Pancreas (tissue), 10 donors: ENCODE measurements at regions not wholly inside any gene's neighbourhood (a gene's known extent, or its start where the extent isn't known, plus 50 kb on each side); places are given as distances from the start of the nearest gene placed in this dataset.

Source experiments
- ATAC-seq, 4 donors: fragments of 200-7000 bp; cut with Tn5 transposase; one replicate each; pipeline versions ENCODE4 v1.8.0 to v1.9.1; 2020; ENCODE audit warnings: mild to moderate bottlenecking in 4 of 4, moderate library complexity in 4 of 4
- DNase-seq, 6 donors: peaks; one replicate each; pipeline ENCODE4 v3.0.0-alpha.2; 2020
- FAIRE-seq: peaks from 2 replicates; lab custom pipeline; 2012; peaks lifted over from hg19 to GRCh38; lab: Jason Lieb, UNC
- H3K27ac ChIP-seq, 4 donors: fragments of 200-600 bp; sonication (generic); 1 replicate in 3 of 4; 2 replicates in 1 of 4; pipeline versions ENCODE4 v1.5.0 to v1.8.0; 2020
- H3K27me3 ChIP-seq, 4 donors: fragments of 200-600 bp; one replicate each; pipeline ENCODE4 v1.8.0; 2021
- H3K36me3 ChIP-seq, 3 donors: fragments of 200-600 bp; sonication (generic) in 1 of 3; one replicate each; pipeline versions ENCODE4 v1.5.0 to v1.8.0; 2020 to 2021
- H3K4me1 ChIP-seq, 3 donors: fragments of 200-600 bp; one replicate each; pipeline ENCODE4 v1.8.0; 2021
- H3K4me3 ChIP-seq, 4 donors: fragments of 200-600 bp; sonication (generic) in 2 of 4; one replicate each; pipeline versions ENCODE4 v1.5.0 to v1.8.0; 2020 to 2021
- H3K9me3 ChIP-seq, 4 donors: fragments of 200-600 bp; one replicate each; pipeline ENCODE4 v1.8.0; 2021
- CTCF ChIP-seq, 4 donors: fragments of 200-600 bp; sonication (generic) in 3 of 4; IDR thresholded peaks; one replicate each; pipeline versions ENCODE4 v1.5.0 to v1.8.0; 2021; ENCODE audit warnings: antibody characterized with exemption in 4 of 4
- WGBS, 2 donors: extraction: QIAGEN DNeasy Blood & Tissue Kit; methylation state at CpG; one replicate each; pipeline ENCODE4 v1.1.7; 2013; 5-methylcytosine and 5-hydroxymethylcytosine counted together
- intact Hi-C, 3 donors: fragments of 100-400 bp; cut with DNase I; formaldehyde crosslinking; loops; one replicate each; pipeline versions ENCODE4 v1.11.1 to v1.14.2; 2022
- donor health status: healthy with polysubstance abuse.
- donor health status: DM: no; HTN: no; CAD: no; lungs with moderate emphysema.
- donor health status: DM: no; HTN: no; CAD: no.
- donor health status: control.
- donor health status: control.
- donor health status: Bipolar disorder and iron deficiency.
- donor health status: DM: yes; HTN: yes; CAD: no.
- donor health status: DM: no; HTN: no; CAD: no.
- donor health status: DM: no; HTN: no; CAD: no.
- donor health status: DM: yes; HTN: yes; CAD: no.

GRCh38 chr11:29780756-29781155 is 236.1 kb downstream of the KCNA4 start:
- WGBS, 2 donors = 60 to 64% methylated on average over 7 of the region's 7 CpGs
- no peak overlapping the region for H3K27ac ChIP-seq
- H3K9me3 ChIP-seq = no peaks in the 10 kb centered on the region
- H3K27me3 ChIP-seq = no peaks in the 10 kb centered on the region
- TF ChIP-seq CTCF (IDR thresholded peaks at IDR 0.05) = no peak
- intact Hi-C loops = no loop called here
- FAIRE-seq (no peak), ATAC-seq (no peak), DNase-seq (peak in 1 of 6 donors; percentile 15)
- H3K4me3 ChIP-seq = no peak overlapping the region
- H3K36me3 ChIP-seq = no peaks in the 10 kb centered on the region
- H3K4me1 ChIP-seq = no peaks in the 10 kb centered on the region

GRCh38 chr11:29773656-29774264 is 243.1 kb downstream of the KCNA4 start:
- Histone ChIP-seq H3K27ac (no peak overlapping the region), H3K36me3 (no peaks in the 10 kb centered on the region), H3K27me3 (no peaks in the 10 kb centered on the region), H3K4me3 (no peak overlapping the region), H3K4me1 (no peaks in the 10 kb centered on the region), H3K9me3 (no peaks in the 10 kb centered on the region)
- FAIRE-seq = no peak
- TF ChIP-seq CTCF (IDR thresholded peaks at IDR 0.05) = no peak
- 34 to 46% methylated on average over 4 of the region's 4 CpGs for WGBS, 2 donors
- intact Hi-C loops = no loop called here
- ATAC-seq = no peak
- no peak for DNase-seq

DNA sequence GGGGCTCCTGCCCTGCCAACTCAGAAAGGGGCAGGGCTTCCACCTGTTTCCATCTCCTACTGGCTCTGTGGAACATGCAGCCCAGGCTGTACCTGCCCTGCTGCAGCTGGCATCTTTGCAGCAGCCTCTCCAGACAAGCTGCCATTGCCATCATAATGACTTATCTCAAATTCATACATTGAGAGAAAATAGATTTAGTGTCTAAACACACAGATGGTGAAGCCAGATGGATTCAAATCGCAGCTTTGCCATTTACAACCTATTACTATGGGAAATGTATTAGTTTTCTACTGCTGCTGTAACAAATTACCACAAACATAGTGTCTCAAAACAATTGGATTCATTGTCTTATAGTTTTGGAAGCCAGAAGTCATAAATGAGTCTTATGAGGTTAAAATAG is 260.0 kb downstream of the KCNA4 start:
- Histone ChIP-seq H3K36me3 (no peaks in the 10 kb centered on the region), H3K4me1 (no peaks in the 10 kb centered on the region), H3K27ac (no peak overlapping the region), H3K27me3 (no peaks in the 10 kb centered on the region), H3K9me3 (no peaks in the 10 kb centered on the region), H3K4me3 (no peak overlapping the region)
- no peak for TF ChIP-seq CTCF (IDR thresholded peaks at IDR 0.05)
- WGBS, 2 donors = 44 to 63% methylated on average over 1 of the region's 1 CpG
- ATAC-seq (no peak), FAIRE-seq (no peak), DNase-seq (no peak)
- intact Hi-C loops = no loop called here

- Histone ChIP-seq H3K9me3 (no peaks in the 10 kb centered on the region), H3K27ac (no peak overlapping the region), H3K36me3 (no peaks in the 10 kb centered on the region), H3K4me1 (no peaks in the 10 kb centered on the region), H3K27me3 (no peaks in the 10 kb centered on the region), H3K4me3 (no peak overlapping the region)
- intact Hi-C loops = no loop called here
- ATAC-seq (no peak), DNase-seq (no peak), FAIRE-seq (no peak)
- no peak for TF ChIP-seq CTCF (IDR thresholded peaks at IDR 0.05)
- WGBS, 2 donors = 67 to 70% methylated on average over 4 of the region's 4 CpGs
These were observed 261.4 kb downstream of the KCNA4 start for GRCh38 chr11:29755474-29755873.

DNA sequence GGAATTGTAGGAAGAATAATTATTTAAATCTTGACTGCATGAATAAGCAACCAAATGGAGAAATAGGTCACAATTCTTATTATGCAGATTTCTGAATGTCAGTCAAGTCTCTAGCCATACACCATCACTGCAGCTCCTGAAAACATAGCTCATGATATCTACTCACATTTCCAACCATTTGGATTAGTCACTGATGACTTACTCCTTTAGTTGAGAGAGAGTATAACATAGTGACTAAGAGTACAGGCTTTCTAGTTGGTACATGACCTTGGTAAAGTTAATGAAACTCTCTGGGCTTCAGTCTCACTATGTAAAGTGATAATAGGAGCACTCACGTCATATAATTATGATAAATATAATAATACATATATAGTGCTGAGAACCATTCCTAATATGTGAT is 265.2 kb downstream of the KCNA4 start:
- no peaks in the 10 kb centered on the region for H3K9me3 ChIP-seq
- no peaks in the 10 kb centered on the region for H3K4me1 ChIP-seq
- no peaks in the 10 kb centered on the region for H3K27me3 ChIP-seq
- intact Hi-C loops = no loop called here
- WGBS, 2 donors = 41 to 54% methylated on average over 1 of the region's 1 CpG
- ATAC-seq (no peak), DNase-seq (no peak), FAIRE-seq (no peak)
- H3K36me3 ChIP-seq = no peaks in the 10 kb centered on the region
- no peak overlapping the region for H3K4me3 ChIP-seq
- no peak for TF ChIP-seq CTCF (IDR thresholded peaks at IDR 0.05)
- no peak overlapping the region for H3K27ac ChIP-seq
